H1 (cell line): ENCODE measurements at regions not wholly inside any gene's neighbourhood (a gene's known extent, or its start where the extent isn't known, plus 50 kb on each side); places are given as distances from the start of the nearest gene placed in this dataset.

Experiments used
- GTF2F1 ChIP-seq: IDR thresholded peaks from 2 replicates; pipeline ENCODE4 v1.6.1; 2012; ENCODE audit warnings: low read depth, low read length, improper control_type of control experiment, borderline replicate concordance

GRCh38 chr12:15049461-15050153 is 76.8 kb downstream of the PDE6H start (continued):
- no peak for TF ChIP-seq GTF2F1
